ENCODE measurements at regions not wholly inside any gene's neighbourhood (a gene's known extent, or its start where the extent isn't known, plus 50 kb on each side); places are given as distances from the start of the nearest gene placed in this dataset.

DNA sequence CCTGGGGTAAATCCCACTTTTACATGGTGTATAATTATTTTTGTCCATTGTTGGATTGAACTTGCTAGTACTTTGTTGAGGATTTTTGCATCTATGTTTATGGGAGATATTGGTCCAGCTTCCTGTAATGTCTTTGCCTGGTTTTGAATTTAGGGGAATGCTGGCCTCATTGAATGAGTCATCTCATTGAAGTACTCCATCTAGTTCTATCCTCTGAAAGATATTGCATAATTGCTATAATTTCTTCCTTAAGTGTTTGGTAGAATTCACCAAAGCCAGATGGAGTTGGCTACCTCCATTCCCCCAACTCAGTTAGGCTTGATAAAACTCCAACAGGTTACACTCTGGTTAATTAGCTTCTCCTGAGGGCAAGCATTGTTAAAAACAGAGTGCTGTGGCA is 237.4 kb upstream of the TGFBR2 start:
- TF ChIP-seq POLR2A (IDR thresholded peaks at IDR 0.05) (no peak), POLR2AphosphoS5 (IDR thresholded peaks at IDR 0.05) (no peak)
- TF ChIP-seq, protein P1, sequence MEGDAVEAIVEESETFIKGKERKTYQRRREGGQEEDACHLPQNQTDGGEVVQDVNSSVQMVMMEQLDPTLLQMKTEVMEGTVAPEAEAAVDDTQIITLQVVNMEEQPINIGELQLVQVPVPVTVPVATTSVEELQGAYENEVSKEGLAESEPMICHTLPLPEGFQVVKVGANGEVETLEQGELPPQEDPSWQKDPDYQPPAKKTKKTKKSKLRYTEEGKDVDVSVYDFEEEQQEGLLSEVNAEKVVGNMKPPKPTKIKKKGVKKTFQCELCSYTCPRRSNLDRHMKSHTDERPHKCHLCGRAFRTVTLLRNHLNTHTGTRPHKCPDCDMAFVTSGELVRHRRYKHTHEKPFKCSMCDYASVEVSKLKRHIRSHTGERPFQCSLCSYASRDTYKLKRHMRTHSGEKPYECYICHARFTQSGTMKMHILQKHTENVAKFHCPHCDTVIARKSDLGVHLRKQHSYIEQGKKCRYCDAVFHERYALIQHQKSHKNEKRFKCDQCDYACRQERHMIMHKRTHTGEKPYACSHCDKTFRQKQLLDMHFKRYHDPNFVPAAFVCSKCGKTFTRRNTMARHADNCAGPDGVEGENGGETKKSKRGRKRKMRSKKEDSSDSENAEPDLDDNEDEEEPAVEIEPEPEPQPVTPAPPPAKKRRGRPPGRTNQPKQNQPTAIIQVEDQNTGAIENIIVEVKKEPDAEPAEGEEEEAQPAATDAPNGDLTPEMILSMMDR (IDR thresholded peaks at IDR 0.05) = no peak
